Heart right ventricle (tissue), 16 donors: ENCODE measurements at regions not wholly inside any gene's neighbourhood (a gene's known extent, or its start where the extent isn't known, plus 50 kb on each side); places are given as distances from the start of the nearest gene placed in this dataset.

Source experiments
- ATAC-seq, 8 donors: fragments of 200-7000 bp; cut with Tn5 transposase; one replicate each; pipeline ENCODE4 v1.9.1; 2020; ENCODE audit warnings: mild to moderate bottlenecking in 8 of 8, moderate library complexity in 8 of 8, moderate number of reproducible peaks in 1 of 8
- DNase-seq, 2 donors: peaks; one replicate each; pipeline ENCODE4 v3.0.0-alpha.2; 2020
- H3K27ac ChIP-seq, 10 donors: fragments of 200-600 bp; sonication (generic) in 2 of 10; one replicate each; pipeline versions ENCODE4 v1.5.0 to v1.8.0; 2020 to 2022; ENCODE audit warnings: mild to moderate bottlenecking in 3 of 10
- H3K27me3 ChIP-seq, 7 donors: fragments of 200-600 bp; one replicate each; pipeline ENCODE4 v1.8.0; 2021 to 2022; ENCODE audit warnings: mild to moderate bottlenecking in 2 of 7
- H3K36me3 ChIP-seq, 9 donors: fragments of 200-600 bp; sonication (generic) in 1 of 9; one replicate each; pipeline versions ENCODE4 v1.5.0 to v1.8.0; 2020 to 2022; ENCODE audit warnings: mild to moderate bottlenecking in 2 of 9
- H3K4me1 ChIP-seq, 9 donors: fragments of 200-600 bp; sonication (generic) in 1 of 9; one replicate each; pipeline versions ENCODE4 v1.5.0 to v1.8.0; 2020 to 2022; ENCODE audit warnings: mild to moderate bottlenecking in 4 of 9
- H3K4me3 ChIP-seq, 10 donors: fragments of 200-600 bp; sonication (generic) in 2 of 10; one replicate each; pipeline versions ENCODE4 v1.5.0 to v1.8.0; 2020 to 2022; ENCODE audit warnings: mild to moderate bottlenecking in 7 of 10, moderate library complexity in 2 of 10
- H3K9me3 ChIP-seq, 11 donors: fragments of 200-600 bp in 10 of 11; sonication (generic) in 2 of 11; one replicate each; pipeline versions ENCODE4 v1.5.0 to v1.8.0; 2013 to 2022; ENCODE audit warnings: mild to moderate bottlenecking in 2 of 11, control low read depth in 1 of 11, moderate library complexity in 1 of 11
- WGBS, 2 donors: extraction: QIAGEN DNeasy Blood & Tissue Kit; methylation state at CpG; one replicate each; pipeline ENCODE4 v1.1.7; 2013; ENCODE audit warnings: inconsistent platforms in 1 of 2; 5-methylcytosine and 5-hydroxymethylcytosine counted together
- intact Hi-C, 10 donors: fragments of 100-400 bp; cut with DNase I; formaldehyde crosslinking; loops; one replicate each; pipeline versions ENCODE4 v1.11.1 to v1.14.2; 2022
- TF ChIP-seq, protein P1 (sequence below), 9 donors: fragments of 200-600 bp; sonication (generic) in 2 of 9; IDR thresholded peaks; one replicate each; pipeline versions ENCODE4 v1.5.0 to v1.8.0; 2021 to 2022; ENCODE audit warnings: antibody characterized with exemption in 9 of 9, mild to moderate bottlenecking in 5 of 9, moderate library complexity in 1 of 9
- donor health status: Arrhythmogenic right ventricular cardiomyopathy.
- donor health status: ischemic (EF 13 %, LVEDD 7.1; RV severe dilation, severe dysfunction).
- donor health status: healthy with polysubstance abuse.
- donor health status: DM: no; HTN: yes; CAD: no.
- donor health status: DM: no; HTN: no; CAD: no.
- donor health status: ischemic (EF 25% LVEDD 6.9; RV normal size, moderate dysfunction).
- donor health status: ischemic (EF 25% LVEDD 5.7; RV mildly dilated, moderate dysfunction).
- donor health status: healthy.
- donor health status: DM: yes; HTN: yes; CAD: no.
- donor health status: Ischemic cardiomyopathy.
- donor health status: ischemic (EF 35%, LVEDD 5.7; RV mildly dilated, moderate dysfunction).
- donor health status: nonischemic (EF 11% LVEDD 7.7; RV severe dilation, severe dysfunction).
- donor health status: DM: yes; HTN: yes; CAD: no.
- donor health status: PGD.
- donor health status: ischemic (EF 29% LVEDD 5.4; RV normal size, mild dysfunction).
- donor health status: nonischemic (EF 23%, LVEDD 6.1; RV moderate dilation, normal function).

DNA sequence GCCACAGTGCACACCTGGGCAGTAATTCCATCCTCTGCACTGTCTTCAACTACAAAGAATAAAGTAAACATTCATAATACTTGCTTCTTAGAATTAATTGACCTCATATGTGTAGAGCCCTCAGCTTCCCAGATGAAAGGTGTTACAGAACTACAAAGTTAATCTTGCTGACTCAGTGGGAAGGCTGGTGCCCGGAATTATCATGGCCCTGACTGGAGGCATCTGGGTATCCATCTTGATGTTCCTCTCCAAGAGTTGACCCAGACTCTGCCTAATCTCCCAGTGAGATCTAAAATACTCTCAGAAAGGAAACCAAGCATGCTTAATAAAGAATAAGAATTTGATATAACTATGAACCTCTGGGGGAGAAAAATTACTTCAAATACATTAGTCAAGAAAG lies 147.0 kb upstream of the ARID2 start:
- Histone ChIP-seq H3K27me3 (no peaks in the 10 kb centered on the region), H3K4me1 (peaks cover 0 to 7% (median 0%) of the 10 kb centered on the region in 9 donors), H3K4me3 (no peak overlapping the region), H3K36me3 (no peaks in the 10 kb centered on the region), H3K9me3 (no peaks in the 10 kb centered on the region), H3K27ac (no peak overlapping the region)
- TF ChIP-seq, protein P1, sequence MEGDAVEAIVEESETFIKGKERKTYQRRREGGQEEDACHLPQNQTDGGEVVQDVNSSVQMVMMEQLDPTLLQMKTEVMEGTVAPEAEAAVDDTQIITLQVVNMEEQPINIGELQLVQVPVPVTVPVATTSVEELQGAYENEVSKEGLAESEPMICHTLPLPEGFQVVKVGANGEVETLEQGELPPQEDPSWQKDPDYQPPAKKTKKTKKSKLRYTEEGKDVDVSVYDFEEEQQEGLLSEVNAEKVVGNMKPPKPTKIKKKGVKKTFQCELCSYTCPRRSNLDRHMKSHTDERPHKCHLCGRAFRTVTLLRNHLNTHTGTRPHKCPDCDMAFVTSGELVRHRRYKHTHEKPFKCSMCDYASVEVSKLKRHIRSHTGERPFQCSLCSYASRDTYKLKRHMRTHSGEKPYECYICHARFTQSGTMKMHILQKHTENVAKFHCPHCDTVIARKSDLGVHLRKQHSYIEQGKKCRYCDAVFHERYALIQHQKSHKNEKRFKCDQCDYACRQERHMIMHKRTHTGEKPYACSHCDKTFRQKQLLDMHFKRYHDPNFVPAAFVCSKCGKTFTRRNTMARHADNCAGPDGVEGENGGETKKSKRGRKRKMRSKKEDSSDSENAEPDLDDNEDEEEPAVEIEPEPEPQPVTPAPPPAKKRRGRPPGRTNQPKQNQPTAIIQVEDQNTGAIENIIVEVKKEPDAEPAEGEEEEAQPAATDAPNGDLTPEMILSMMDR (IDR thresholded peaks at IDR 0.05) = no peak
- intact Hi-C loops = no loop called here
- no peak for ATAC-seq
- WGBS, 2 donors = 70% methylated on average over 1 of the region's 1 CpG
- DNase-seq = no peak

DNA sequence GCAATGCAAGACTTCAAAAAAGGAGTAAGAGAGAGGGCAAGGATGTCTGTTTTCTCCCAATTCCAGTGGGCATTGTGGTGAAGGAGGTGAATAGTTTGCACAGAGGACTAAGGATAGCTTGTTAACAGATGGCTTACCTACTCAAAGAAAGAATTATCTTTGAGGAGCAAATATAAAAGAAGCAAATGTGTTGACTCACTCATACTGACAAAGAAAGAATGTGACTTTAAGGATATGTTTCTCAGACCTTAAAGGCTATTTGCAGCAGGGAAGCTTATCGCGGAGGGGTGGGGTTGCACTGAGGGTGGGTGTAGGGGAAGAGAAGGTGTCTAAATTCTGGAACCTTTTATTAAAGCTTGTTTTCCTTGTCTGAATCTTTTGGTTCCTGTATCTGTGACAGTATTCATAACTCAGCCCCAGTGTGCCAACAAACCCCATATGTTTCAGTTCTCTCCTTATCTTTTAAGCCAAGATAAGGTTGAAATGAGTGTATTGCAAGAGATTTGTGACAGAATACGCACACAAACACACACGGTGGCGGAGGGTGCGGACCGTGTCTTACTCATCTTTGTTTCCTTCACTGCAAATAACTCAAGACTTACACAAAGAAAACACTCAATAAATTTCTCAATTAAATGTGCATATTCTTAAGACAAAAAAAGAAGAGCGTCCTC lies 146.4 kb upstream of the ARID2 start:
- WGBS, 2 donors = 49 to 53% methylated on average over 8 of the region's 8 CpGs
- H3K4me3 ChIP-seq = no peak overlapping the region
- H3K4me1 ChIP-seq = peaks cover 0 to 3% (median 0%) of the 10 kb centered on the region in 9 donors
- ATAC-seq (no peak), DNase-seq (no peak)
- intact Hi-C loops = no loop called here
- no peaks in the 10 kb centered on the region for H3K27me3 ChIP-seq
- no peaks in the 10 kb centered on the region for H3K36me3 ChIP-seq
- H3K27ac ChIP-seq = no peak overlapping the region
- TF ChIP-seq, protein P1 (IDR thresholded peaks at IDR 0.05) = no peak
- H3K9me3 ChIP-seq = no peaks in the 10 kb centered on the region

DNA sequence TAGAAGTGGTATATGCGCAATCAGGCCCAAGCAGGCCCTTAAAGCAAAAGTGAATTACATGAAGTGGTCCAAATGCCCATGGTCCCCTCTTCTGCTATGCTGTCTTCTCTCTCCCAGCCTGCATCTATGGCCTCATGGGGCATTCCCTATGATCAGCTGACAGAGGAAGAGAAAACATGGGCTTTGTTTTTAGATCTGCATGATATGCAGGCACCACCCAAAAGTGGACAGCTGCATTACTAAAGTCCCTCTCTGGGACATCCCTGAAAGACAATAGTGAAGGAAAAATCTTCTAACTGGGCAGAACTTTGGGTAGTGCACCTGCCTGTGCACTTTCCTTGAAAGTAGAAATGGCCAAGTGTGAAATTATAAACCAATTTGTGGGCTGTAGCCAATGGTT lies 145.2 kb upstream of the ARID2 start:
- no peak for ATAC-seq
- no peak overlapping the region for H3K27ac ChIP-seq
- no peaks in the 10 kb centered on the region for H3K27me3 ChIP-seq
- H3K36me3 ChIP-seq = no peaks in the 10 kb centered on the region
- H3K4me3 ChIP-seq = no peak overlapping the region
- DNase-seq = no peak
- intact Hi-C loops = no loop called here
- H3K4me1 ChIP-seq = peaks cover 0 to 3% (median 0%) of the 10 kb centered on the region in 9 donors
- WGBS, 2 donors = 100% methylated on average over 1 of the region's 1 CpG
- no peaks in the 10 kb centered on the region for H3K9me3 ChIP-seq
- TF ChIP-seq, protein P1 (IDR thresholded peaks at IDR 0.05) = no peak

DNA sequence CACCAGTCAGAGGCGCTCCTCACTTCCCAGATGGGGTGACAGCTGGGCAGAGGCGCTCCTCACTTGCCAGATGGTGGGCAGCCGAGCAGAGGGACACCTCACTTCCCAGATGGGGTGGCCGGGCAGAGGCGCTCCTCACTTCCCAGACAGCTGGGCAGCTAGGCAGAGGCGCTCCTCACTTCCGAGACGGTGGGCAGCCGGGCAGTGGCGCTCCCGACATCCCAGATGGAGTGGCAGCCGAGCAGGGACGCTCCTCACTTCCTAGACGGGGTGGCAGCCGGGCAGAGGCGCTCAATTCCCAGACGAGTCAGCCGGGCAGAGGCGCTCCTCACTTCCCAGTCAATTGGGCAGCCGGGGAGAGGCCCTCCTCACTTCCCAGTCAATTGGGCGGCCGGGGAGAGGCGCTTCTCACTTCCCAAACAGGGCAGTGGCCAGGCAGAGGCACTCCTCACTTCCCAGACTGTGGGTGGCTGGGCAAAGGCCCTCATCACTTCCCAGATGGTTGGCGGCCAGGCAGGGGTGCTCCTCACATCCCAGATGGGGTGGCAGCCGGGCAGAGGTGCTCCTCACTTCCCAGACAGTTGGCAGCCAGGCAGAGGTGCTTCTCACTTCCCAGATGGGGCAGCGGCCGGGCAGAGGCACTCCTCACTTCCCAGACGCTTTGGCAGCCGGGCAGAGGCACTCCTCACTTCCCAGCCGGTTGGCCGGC lies 143.8 kb upstream of the ARID2 start:
- 92 to 93% methylated on average over 31 of the region's 31 CpGs for WGBS, 2 donors
- DNase-seq (no peak), ATAC-seq (no peak)
- Histone ChIP-seq H3K9me3 (no peaks in the 10 kb centered on the region), H3K4me1 (peaks cover 0 to 3% (median 0%) of the 10 kb centered on the region in 9 donors), H3K27ac (no peak overlapping the region), H3K36me3 (no peaks in the 10 kb centered on the region), H3K27me3 (no peaks in the 10 kb centered on the region), H3K4me3 (no peak overlapping the region)
- intact Hi-C loops = no loop called here
- TF ChIP-seq, protein P1 (IDR thresholded peaks at IDR 0.05) = no peak
